Lower leg skin (tissue), 3 donors: ENCODE measurements at regions not wholly inside any gene's neighbourhood (a gene's known extent, or its start where the extent isn't known, plus 50 kb on each side); places are given as distances from the start of the nearest gene placed in this dataset.

ENCODE experiments used
- CTCF ChIP-seq, 3 donors: fragments of 450-650 bp; IDR thresholded peaks; one replicate each; pipeline ENCODE4 v1.5.1; 2016; ENCODE audit warnings: antibody characterized with exemption in 3 of 3, mild to moderate bottlenecking in 3 of 3, moderate library complexity in 2 of 3
- POLR2A ChIP-seq, 2 donors: fragments of 450-650 bp; IDR thresholded peaks; one replicate each; pipeline ENCODE4 v1.6.1; 2016 to 2017; ENCODE audit warnings: antibody characterized with exemption in 2 of 2, mild to moderate bottlenecking in 1 of 2, moderate library complexity in 1 of 2

- no peak for TF ChIP-seq CTCF (IDR thresholded peaks at IDR 0.05)
- no peak for TF ChIP-seq POLR2A (IDR thresholded peaks at IDR 0.05)
Measured at GRCh38 chr4:84279678-84280077, 219.4 kb downstream of the NKX6-1 start.
